H1 (cell line): ENCODE measurements at regions not wholly inside any gene's neighbourhood (a gene's known extent, or its start where the extent isn't known, plus 50 kb on each side); places are given as distances from the start of the nearest gene placed in this dataset.

Experiments used
- CTCF ChIA-PET: fragments of 300-600 bp; sonication (Branson Sonifier 250); formaldehyde crosslinking; loops from one replicate; lab custom pipeline; 2021; ENCODE audit not compliant: partially characterized antibody; lab: Charles Lee
- POLR2A ChIA-PET: fragments of 300-600 bp; sonication (Branson Sonifier 250); formaldehyde crosslinking; loops from one replicate; lab custom pipeline; 2021; ENCODE audit warnings: inconsistent platforms; ENCODE audit not compliant: partially characterized antibody; lab: Charles Lee
- DNase-seq, 2 experiments: peaks; one replicate each; pipeline versions ENCODE4 v3.0.0 to v3.0.0-alpha.2; 2010 to 2022; ENCODE audit warnings: low spot score in 2 of 2, low read depth in 1 of 2, mixed read lengths in 1 of 2
- FAIRE-seq: peaks from 2 replicates; lab custom pipeline; 2011; peaks lifted over from hg19 to GRCh38; lab: Jason Lieb, UNC
- H2AFZ ChIP-seq: 2 replicates; pipeline ENCODE4 v1.8.1; 2012; ENCODE audit warnings: low read length, inconsistent platforms
- H2AK5ac ChIP-seq: 2 replicates; pipeline ENCODE4 v1.6.1; 2013; ENCODE audit warnings: low read depth, low read length
- H2BK120ac ChIP-seq: replicated peaks from 2 replicates; pipeline ENCODE3; 2013; ENCODE audit warnings: low read depth, low read length, inconsistent platforms
- H2BK12ac ChIP-seq: 2 replicates; pipeline ENCODE4 v1.6.1; 2013; ENCODE audit warnings: low read depth, low read length
- H2BK15ac ChIP-seq: 2 replicates; pipeline ENCODE4 v1.6.1; 2013; ENCODE audit warnings: low read length
- H2BK20ac ChIP-seq: 2 replicates; pipeline ENCODE4 v1.6.1; 2013; ENCODE audit warnings: low read length
- H2BK5ac ChIP-seq: 2 replicates; pipeline ENCODE4 v1.6.1; 2013; ENCODE audit warnings: low read depth, low read length
- H3K14ac ChIP-seq: 2 replicates; pipeline ENCODE4 v1.6.1; 2013; ENCODE audit warnings: inconsistent platforms; ENCODE audit not compliant: insufficient read length
- H3K18ac ChIP-seq: 2 replicates; pipeline ENCODE4 v1.6.1; 2013; ENCODE audit warnings: low read length; ENCODE audit errors: extremely low read depth
- H3K23ac ChIP-seq: 2 replicates; pipeline ENCODE4 v1.6.1; 2013; ENCODE audit warnings: inconsistent platforms; ENCODE audit not compliant: insufficient read length
- H3K23me2 ChIP-seq: 2 replicates; pipeline ENCODE4 v1.6.1; 2013; ENCODE audit warnings: low read depth, low read length
- H3K27ac ChIP-seq: 2 replicates; pipeline ENCODE4 v1.6.1; 2011; ENCODE audit warnings: low read depth, low read length, inconsistent platforms
- H3K27me3 ChIP-seq, 4 experiments: replicated peaks in 1 of 4; 1 replicate in 1 of 4; 2 replicates in 3 of 4; pipeline versions ENCODE4 v1.6.1 to v1.8.1; 2011 to 2013; ENCODE audit warnings: low read length in 3 of 4, mild to moderate bottlenecking in 3 of 4, inconsistent platforms in 2 of 4, mixed read lengths in 2 of 4, moderate library complexity in 1 of 4; ENCODE audit not compliant: control insufficient read depth in 3 of 4, insufficient read depth in 3 of 4; ENCODE audit errors: extremely low read depth in 1 of 4
- H3K36me3 ChIP-seq, 4 experiments: 2 replicates each; pipeline versions ENCODE4 v1.6.1 to v1.8.1; 2011 to 2013; ENCODE audit warnings: mild to moderate bottlenecking in 4 of 4, low read length in 3 of 4, moderate library complexity in 2 of 4, control low read depth in 1 of 4, inconsistent platforms in 1 of 4; ENCODE audit not compliant: insufficient read depth in 4 of 4, control insufficient read depth in 2 of 4
- H3K4ac ChIP-seq: replicated peaks from 2 replicates; pipeline ENCODE3; 2013; ENCODE audit warnings: low read length, low read depth, mixed read lengths, inconsistent platforms; ENCODE audit not compliant: insufficient read length
- H3K4me1 ChIP-seq, 4 experiments: replicated peaks in 1 of 4; 1 replicate in 1 of 4; 2 replicates in 3 of 4; pipeline versions ENCODE4 v1.6.1 to v1.8.1; 2011 to 2013; ENCODE audit warnings: low read length in 3 of 4, inconsistent platforms in 2 of 4, mixed read lengths in 1 of 4; ENCODE audit not compliant: insufficient read depth in 4 of 4, control insufficient read depth in 3 of 4
- H3K4me2 ChIP-seq, 2 experiments: 2 replicates each; pipeline versions ENCODE4 v1.6.1 to v1.8.1; 2011 to 2013; ENCODE audit warnings: low read depth in 2 of 2, low read length in 2 of 2, control low read depth in 1 of 2, inconsistent platforms in 1 of 2, mild to moderate bottlenecking in 1 of 2; ENCODE audit not compliant: insufficient read depth in 1 of 2
- H3K4me3 ChIP-seq, 4 experiments: fragments of 200-600, 300-600 bp in 1 of 4; sonication (generic), shearing (Covaris generic), sonication (Bioruptor Twin) in 1 of 4; 2 replicates each; pipeline versions ENCODE4 v1.5.1 to v1.8.1; 2011 to 2016; ENCODE audit warnings: low read length in 4 of 4, low read depth in 3 of 4, control low read depth in 2 of 4, inconsistent platforms in 2 of 4, mild to moderate bottlenecking in 2 of 4, mixed read lengths in 1 of 4, moderate library complexity in 1 of 4; ENCODE audit not compliant: insufficient read depth in 2 of 4; ENCODE audit errors: extremely low read depth in 1 of 4
- H3K56ac ChIP-seq: replicated peaks from 2 replicates; pipeline ENCODE3; 2013; ENCODE audit warnings: low read depth, mild to moderate bottlenecking, mixed read lengths, low read length, inconsistent platforms; ENCODE audit not compliant: insufficient read length
- H3K79me1 ChIP-seq: 2 replicates; pipeline ENCODE4 v1.6.1; 2013; ENCODE audit warnings: low read depth, low read length, control low read depth
- H3K79me2 ChIP-seq, 2 experiments: 2 replicates each; pipeline versions ENCODE4 v1.6.1 to v1.8.1; 2012 to 2013; ENCODE audit warnings: low read length in 2 of 2, mild to moderate bottlenecking in 2 of 2, inconsistent platforms in 1 of 2; ENCODE audit not compliant: insufficient read depth in 2 of 2, control insufficient read depth in 1 of 2
- H3K9ac ChIP-seq, 4 experiments: replicated peaks in 1 of 4; 1 replicate in 1 of 4; 2 replicates in 3 of 4; pipeline versions ENCODE4 v1.6.1 to v1.8.1; 2011 to 2013; ENCODE audit warnings: low read depth in 3 of 4, low read length in 3 of 4, control low read depth in 2 of 4, mild to moderate bottlenecking in 2 of 4, moderate library complexity in 2 of 4, inconsistent platforms in 1 of 4; ENCODE audit errors: extremely low read depth in 1 of 4
- H3K9me3 ChIP-seq, 2 experiments: 2 replicates each; pipeline versions ENCODE4 v1.6.1 to v1.8.1; 2012 to 2013; ENCODE audit warnings: mild to moderate bottlenecking in 2 of 2, moderate library complexity in 2 of 2, control low read depth in 1 of 2, inconsistent platforms in 1 of 2, low read depth in 1 of 2, low read length in 1 of 2, mixed read lengths in 1 of 2; ENCODE audit not compliant: insufficient read depth in 2 of 2
- H4K20me1 ChIP-seq, 2 experiments: replicated peaks in 1 of 2; 2 replicates each; pipeline versions ENCODE3 to v1.8.1; 2011 to 2013; ENCODE audit warnings: inconsistent platforms in 2 of 2, low read length in 2 of 2, mild to moderate bottlenecking in 1 of 2; ENCODE audit not compliant: insufficient read depth in 2 of 2, control insufficient read depth in 1 of 2
- H4K5ac ChIP-seq: 2 replicates; pipeline ENCODE4 v1.6.1; 2013; ENCODE audit warnings: low read length, low read depth, mixed read lengths, inconsistent platforms; ENCODE audit not compliant: insufficient read length
- H4K8ac ChIP-seq: 2 replicates; pipeline ENCODE4 v1.8.0; 2013; ENCODE audit warnings: mild to moderate bottlenecking, moderate library complexity, low read length, inconsistent platforms; ENCODE audit not compliant: insufficient read depth; ENCODE audit errors: extremely low read depth
- H4K91ac ChIP-seq: replicated peaks from 2 replicates; pipeline ENCODE3; 2013; ENCODE audit warnings: low read length, mixed read lengths, inconsistent platforms; ENCODE audit not compliant: insufficient read length
- ATF3 ChIP-seq: IDR thresholded peaks from 2 replicates; pipeline ENCODE4 v1.6.1; 2011; ENCODE audit warnings: low read depth, mild to moderate bottlenecking, low read length; ENCODE audit not compliant: insufficient read depth
- CREB1 ChIP-seq: IDR thresholded peaks from 2 replicates; pipeline ENCODE4 v1.6.1; 2012; ENCODE audit warnings: inconsistent platforms
- EZH2 ChIP-seq: fragments of 200-600 bp; sonication (generic); IDR thresholded peaks from 2 replicates; pipeline ENCODE4 v1.7.1; 2012; ENCODE audit warnings: low read depth, mild to moderate bottlenecking, moderate library complexity, low read length, inconsistent platforms; ENCODE audit not compliant: severe bottlenecking
- FOSL1 ChIP-seq: IDR thresholded peaks from 2 replicates; pipeline ENCODE4 v1.6.1; 2011; ENCODE audit warnings: mild to moderate bottlenecking, low read depth, low read length, moderate library complexity; ENCODE audit not compliant: insufficient read depth
- GABPA ChIP-seq: IDR thresholded peaks from 2 replicates; pipeline ENCODE4 v1.6.1; 2011; ENCODE audit warnings: mild to moderate bottlenecking, low read length, moderate library complexity, borderline replicate concordance; ENCODE audit not compliant: insufficient read depth
- JUN ChIP-seq: IDR thresholded peaks from 2 replicates; pipeline ENCODE4 v1.6.1; 2011; ENCODE audit warnings: low read depth, mild to moderate bottlenecking, improper control_type of control experiment, low read length
- KDM5A ChIP-seq: fragments of 200-600 bp; IDR thresholded peaks from 2 replicates; pipeline ENCODE4 v1.7.1; 2012; ENCODE audit warnings: mild to moderate bottlenecking, low read length, inconsistent platforms, mixed read lengths
- MAFK ChIP-seq: IDR thresholded peaks from 2 replicates; pipeline ENCODE4 v1.6.1; 2012; ENCODE audit warnings: low read depth, mild to moderate bottlenecking, improper control_type of control experiment, low read length
- POLR2A ChIP-seq, 2 experiments: IDR thresholded peaks; 1 replicate in 1 of 2; 2 replicates in 1 of 2; pipeline ENCODE4 v1.6.1; 2011; ENCODE audit warnings: low read depth in 2 of 2, low read length in 2 of 2, mild to moderate bottlenecking in 2 of 2; ENCODE audit errors: control extremely low read depth in 1 of 2
- POU5F1 ChIP-seq: IDR thresholded peaks from 2 replicates; pipeline ENCODE4 v1.6.1; 2011; ENCODE audit warnings: low read depth, mild to moderate bottlenecking, low read length, moderate library complexity
- SAP30 ChIP-seq: fragments of 300-600 bp; sonication (generic); IDR thresholded peaks from 2 replicates; pipeline ENCODE4 v1.7.1; 2012; ENCODE audit warnings: low read length, moderate library complexity, mild to moderate bottlenecking, inconsistent platforms; ENCODE audit not compliant: insufficient read depth, insufficient replicate concordance
- SIX5 ChIP-seq: IDR thresholded peaks from 2 replicates; pipeline ENCODE4 v1.6.1; 2011; ENCODE audit warnings: mild to moderate bottlenecking, low read depth, low read length
- SP2 ChIP-seq: IDR thresholded peaks from 2 replicates; pipeline ENCODE4 v1.6.1; 2012; ENCODE audit warnings: mild to moderate bottlenecking, low read length, inconsistent platforms
- TBP ChIP-seq: IDR thresholded peaks from 2 replicates; pipeline ENCODE4 v1.6.1; 2011; ENCODE audit warnings: low read depth, low read length, improper control_type of control experiment
- USF2 ChIP-seq: IDR thresholded peaks from 2 replicates; pipeline ENCODE4 v1.6.1; 2011; ENCODE audit warnings: low read length, improper control_type of control experiment
- WGBS, 2 experiments: shearing (Covaris generic) in 1 of 2; methylation state at CpG; one replicate each; pipeline versions ENCODE4 v1.1.6 to v1.1.7; 2013 to 2015; ENCODE audit warnings: low lambda C conversion rate in 2 of 2, mixed read lengths in 2 of 2, inconsistent platforms in 1 of 2, low coverage in 1 of 2, missing lambda C conversion rate in 1 of 2; ENCODE audit not compliant: insufficient replicate concordance in 2 of 2, insufficient coverage in 1 of 2, insufficient read length in 1 of 2; ENCODE audit errors: extremely low coverage in 1 of 2, missing lambda C conversion rate in 1 of 2; 5-methylcytosine and 5-hydroxymethylcytosine counted together

- no peak overlapping the region for H2AFZ ChIP-seq
- no peaks in the 10 kb centered on the region for H3K23me2 ChIP-seq
- no peaks in the 10 kb centered on the region for H3K9me3 ChIP-seq
- H3K4me3 ChIP-seq, result no peak overlapping the region
- ChIA-PET POLR2A (no interaction called here), CTCF (no interaction called here)
- no peak overlapping the region for H3K56ac ChIP-seq
- H4K8ac ChIP-seq, result no peak overlapping the region
- no peaks in the 10 kb centered on the region for H3K27me3 ChIP-seq
- no peak overlapping the region for H2BK12ac ChIP-seq
- H3K36me3 ChIP-seq, result no peaks in the 10 kb centered on the region
- TF ChIP-seq MAFK, result no peak
- no peak for TF ChIP-seq JUN
- TF ChIP-seq USF2, result no peak
- no peak for TF ChIP-seq KDM5A
- no peak for TF ChIP-seq ATF3
- no peak for TF ChIP-seq EZH2
- no peak for TF ChIP-seq TBP
- no peak for TF ChIP-seq SP2
- no peak for TF ChIP-seq SAP30
- TF ChIP-seq CREB1, result no peak
- no peak for TF ChIP-seq POU5F1
- no peak for TF ChIP-seq SIX5
- TF ChIP-seq GABPA, result no peak
- no peak for TF ChIP-seq POLR2A (IDR thresholded peaks at IDR 0.05; ENCODE audit: control extremely low read depth in 1 of 2, low read depth in 2 of 2, low read length in 2 of 2)
- TF ChIP-seq FOSL1, result no peak
- no peak overlapping the region for H3K4ac ChIP-seq
- 79% methylated on average over 2 of the region's 2 CpGs; no CpG with 5 or more reads in 1 of the 2 experiments for WGBS, 2 experiments
- no peak overlapping the region for H3K23ac ChIP-seq
- no peak overlapping the region for H3K18ac ChIP-seq
- no peaks in the 10 kb centered on the region for H3K79me2 ChIP-seq
- H2AK5ac ChIP-seq, result no peak overlapping the region
- no peaks in the 10 kb centered on the region for H3K79me1 ChIP-seq
- no peaks in the 10 kb centered on the region for H4K20me1 ChIP-seq
- no peaks in the 10 kb centered on the region for H3K4me1 ChIP-seq
- H3K14ac ChIP-seq, result no peak overlapping the region
- no peak overlapping the region for H4K5ac ChIP-seq
- no peak for DNase-seq
- H4K91ac ChIP-seq, result no peak overlapping the region
- no peak overlapping the region for H2BK120ac ChIP-seq
- no peak overlapping the region for H2BK5ac ChIP-seq
- no peak overlapping the region for H2BK20ac ChIP-seq
- H3K27ac ChIP-seq, result no peak overlapping the region
- FAIRE-seq, result no peak
- H3K9ac ChIP-seq, result no peak overlapping the region
- no peak overlapping the region for H2BK15ac ChIP-seq
- no peak overlapping the region for H3K4me2 ChIP-seq
Observed at GRCh38 chr18:64663086-64663485, 514.2 kb upstream of the LINC00305 start.
